ENCODE measurements at regions not wholly inside any gene's neighbourhood (a gene's known extent, or its start where the extent isn't known, plus 50 kb on each side); places are given as distances from the start of the nearest gene placed in this dataset.

DNA sequence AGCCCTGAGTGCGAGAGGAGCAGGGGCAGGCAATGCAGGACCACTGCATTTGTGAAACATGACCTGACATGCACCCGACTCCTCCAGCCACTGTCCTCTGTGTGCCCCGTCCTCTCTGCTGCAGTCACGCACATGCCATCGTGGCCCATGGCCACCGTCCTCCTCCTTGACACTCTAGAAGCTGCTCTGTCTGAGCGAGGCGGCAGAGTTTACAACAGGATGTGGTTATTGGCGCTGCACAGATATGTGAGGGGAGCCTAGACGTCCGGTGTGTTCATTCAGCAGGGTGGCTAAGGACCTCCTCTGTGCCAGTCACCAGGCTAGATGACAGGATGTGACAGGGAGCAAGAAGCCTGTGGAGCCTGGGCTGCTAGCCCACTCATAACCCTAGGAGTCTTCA is 277.8 kb downstream of the FOXO1 start:
- DNase-seq (ENCODE audit: low spot score) = peak; percentile 71

DNA sequence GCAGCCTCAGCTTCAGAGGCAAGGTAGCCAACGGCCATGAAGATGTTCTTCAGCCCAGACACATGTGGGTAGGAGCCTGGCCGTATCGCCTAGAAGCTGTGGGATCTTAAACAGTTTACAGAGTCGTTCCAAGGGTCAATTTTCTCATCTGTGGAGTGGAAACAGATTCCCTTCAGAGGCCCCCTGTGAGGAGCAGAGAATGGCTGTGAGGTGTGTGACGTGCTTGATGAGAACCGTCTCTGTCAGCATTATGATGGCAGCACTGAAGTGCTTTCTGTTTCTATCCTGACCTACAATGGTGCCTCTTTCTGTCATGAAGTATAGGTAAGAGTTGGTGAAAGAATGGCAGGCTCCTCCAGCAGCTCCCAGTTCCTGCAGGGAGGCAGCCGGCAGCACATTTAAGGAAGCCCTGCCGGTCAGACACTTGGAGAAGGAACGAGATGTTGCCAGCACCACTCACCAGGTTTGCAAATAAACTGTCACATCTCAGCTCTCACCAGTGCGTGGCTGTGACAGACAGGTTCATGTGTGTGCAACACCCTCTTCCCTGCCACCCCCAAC is 277.3 kb downstream of the FOXO1 start:
- peak; percentile 37 for DNase-seq (ENCODE audit: low spot score)

DNA sequence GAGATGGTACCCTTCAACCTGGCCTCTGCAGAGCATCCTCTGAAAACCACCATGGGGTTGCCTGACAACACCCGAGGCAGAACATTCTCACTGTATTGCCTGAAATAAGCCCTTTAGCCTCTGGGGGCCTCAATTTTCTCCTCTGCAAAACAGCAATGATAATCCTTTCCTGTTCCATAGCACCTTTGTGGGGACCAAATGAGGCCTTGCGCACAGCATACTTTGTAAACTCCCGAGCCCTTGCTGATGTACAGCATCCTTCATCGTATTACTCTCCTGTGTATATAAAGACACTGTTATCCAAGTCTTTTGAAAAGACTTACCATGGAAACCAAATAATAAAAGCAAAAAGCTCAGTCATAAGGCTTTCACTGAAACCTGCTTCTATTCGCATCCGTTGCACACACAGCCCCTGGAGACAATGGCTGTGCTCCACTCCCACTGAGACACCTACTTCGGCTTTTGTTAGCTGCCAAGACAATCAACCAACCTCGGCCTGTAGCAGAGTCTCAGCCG is 276.0 kb downstream of the FOXO1 start:
- DNase-seq (ENCODE audit: low spot score) = no peak

DNA sequence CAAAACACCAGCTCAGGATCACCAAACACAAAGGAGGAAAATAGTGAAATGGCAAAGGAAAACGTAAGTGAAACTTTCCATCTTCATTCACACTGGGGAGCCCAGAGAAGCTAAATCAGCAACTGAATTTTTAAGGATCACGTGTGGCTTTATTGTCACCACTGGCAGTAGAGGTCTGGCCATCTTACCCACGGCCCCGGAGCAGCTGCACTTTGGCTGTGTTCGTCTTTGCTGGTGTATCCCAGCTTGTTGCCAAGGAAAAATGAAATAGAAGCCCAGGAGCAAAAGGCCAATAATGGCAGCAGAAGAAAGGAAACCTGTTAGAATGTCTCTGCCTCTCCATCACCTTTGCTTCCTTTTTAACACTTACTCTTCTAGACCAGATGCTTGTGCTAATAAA is 274.7 kb downstream of the FOXO1 start:
- no peak for DNase-seq (ENCODE audit: low spot score)

DNA sequence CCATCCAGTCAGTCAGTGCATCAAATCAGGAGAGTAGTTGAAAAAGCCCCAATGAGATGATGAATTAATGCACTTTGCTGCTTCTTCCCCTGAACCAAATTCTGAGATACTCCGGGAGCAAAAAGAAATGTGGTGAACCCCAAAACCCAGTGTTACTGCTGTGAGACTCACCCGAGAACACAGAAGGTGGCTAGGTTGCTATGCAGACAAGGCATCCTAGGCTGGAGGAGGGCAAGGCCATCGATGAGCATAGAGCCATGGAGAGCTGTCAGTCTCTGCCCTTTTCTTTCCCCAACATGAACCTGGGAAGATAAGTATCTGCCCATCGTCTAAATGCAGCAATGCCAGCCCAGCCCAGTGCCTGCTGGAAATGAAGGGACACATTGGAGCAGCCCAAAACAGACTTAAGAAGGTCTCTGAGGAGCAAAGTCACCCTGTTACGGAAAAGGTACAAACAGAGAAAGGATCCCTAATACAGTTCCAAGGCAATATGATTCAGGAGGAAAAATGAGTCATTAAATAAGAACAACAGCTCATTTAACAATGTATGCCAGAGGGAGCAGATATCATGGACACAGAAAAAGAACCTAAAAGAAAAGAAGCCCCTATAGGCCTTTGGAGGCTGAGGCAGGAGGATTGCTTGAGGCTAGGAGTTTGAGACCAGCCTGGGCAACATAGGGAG is 272.0 kb downstream of the FOXO1 start:
- DNase-seq (ENCODE audit: low spot score) = no peak

DNA sequence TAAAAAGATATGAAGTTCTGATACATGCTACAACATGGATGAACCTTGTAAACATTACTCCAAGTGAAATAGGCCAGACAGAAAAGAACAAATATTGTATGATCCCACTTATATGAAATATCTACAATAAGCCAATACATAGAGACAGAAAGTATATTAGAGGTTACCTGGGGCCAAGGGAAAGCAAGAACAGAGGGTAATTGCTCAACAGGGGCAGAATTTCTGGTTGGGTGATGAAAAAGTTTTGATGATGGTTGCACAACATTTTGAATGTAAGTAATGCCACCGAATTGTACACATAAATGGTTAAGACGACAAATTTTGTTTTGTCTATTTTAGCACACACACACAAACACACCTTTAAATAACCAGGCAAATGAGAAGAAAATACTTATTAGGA is 268.4 kb downstream of the FOXO1 start:
- no peak for DNase-seq (ENCODE audit: low spot score)

DNA sequence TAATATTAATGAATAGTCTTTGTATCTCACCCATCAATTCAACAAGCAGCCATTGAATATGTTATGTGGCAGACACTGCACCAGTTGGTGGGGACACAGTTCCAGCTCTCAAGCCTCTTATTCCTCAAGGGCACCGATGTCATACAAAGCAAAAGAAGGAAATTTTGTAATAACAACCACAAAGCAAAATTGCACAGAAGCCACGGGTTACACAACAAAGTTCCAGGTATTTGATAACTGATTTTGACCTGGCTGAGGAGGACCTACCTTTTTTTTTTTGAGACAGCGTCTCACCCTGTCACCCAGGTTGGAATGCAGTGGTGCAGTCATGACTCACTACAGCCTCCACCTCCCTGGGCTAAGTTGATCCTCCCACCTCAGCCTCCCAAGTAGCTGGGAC is 266.7 kb downstream of the FOXO1 start:
- DNase-seq (ENCODE audit: low spot score) = no peak

DNA sequence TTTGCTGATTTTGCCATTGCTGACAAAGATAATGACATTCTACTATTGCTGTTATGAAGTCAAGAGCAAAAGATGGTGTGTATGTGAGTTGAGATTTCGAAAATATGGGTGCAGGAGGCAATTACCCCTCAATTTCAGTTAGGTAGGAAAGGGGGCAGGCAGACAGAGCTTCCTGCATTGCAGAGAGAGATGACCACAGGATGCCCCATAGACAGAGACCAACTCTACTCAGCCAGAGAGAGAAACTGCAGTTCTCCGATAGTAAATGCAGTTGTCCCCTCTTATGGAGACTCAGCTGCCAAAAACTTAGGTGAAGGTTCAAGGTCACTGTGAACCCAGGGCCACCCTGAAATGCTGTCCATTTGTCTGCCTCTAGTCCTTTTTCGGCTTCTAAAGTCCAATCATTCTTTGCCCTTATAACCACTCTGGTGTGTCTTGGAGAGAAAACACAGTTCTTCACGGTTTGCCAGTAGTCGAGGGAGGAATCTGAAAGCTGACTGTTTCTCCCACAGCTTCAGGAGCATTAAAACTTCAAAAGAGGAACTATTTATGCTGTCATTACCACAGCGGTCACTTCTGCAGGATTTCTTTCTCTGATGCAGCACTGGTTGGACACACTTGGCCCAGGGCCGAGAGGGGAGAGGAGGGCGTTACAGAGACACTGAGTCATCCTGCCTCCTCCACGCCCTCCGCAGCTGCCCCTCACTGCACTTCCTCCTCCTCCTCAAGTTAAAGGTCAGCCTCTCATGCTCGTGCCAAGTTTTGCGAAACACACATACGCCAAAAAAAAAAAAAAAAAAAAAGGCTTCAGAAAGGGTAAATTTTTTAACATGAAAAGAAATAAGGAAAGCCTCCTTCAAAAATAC is 264.3 kb downstream of the FOXO1 start:
- DNase-seq (ENCODE audit: low spot score) = peak; percentile 33

DNA sequence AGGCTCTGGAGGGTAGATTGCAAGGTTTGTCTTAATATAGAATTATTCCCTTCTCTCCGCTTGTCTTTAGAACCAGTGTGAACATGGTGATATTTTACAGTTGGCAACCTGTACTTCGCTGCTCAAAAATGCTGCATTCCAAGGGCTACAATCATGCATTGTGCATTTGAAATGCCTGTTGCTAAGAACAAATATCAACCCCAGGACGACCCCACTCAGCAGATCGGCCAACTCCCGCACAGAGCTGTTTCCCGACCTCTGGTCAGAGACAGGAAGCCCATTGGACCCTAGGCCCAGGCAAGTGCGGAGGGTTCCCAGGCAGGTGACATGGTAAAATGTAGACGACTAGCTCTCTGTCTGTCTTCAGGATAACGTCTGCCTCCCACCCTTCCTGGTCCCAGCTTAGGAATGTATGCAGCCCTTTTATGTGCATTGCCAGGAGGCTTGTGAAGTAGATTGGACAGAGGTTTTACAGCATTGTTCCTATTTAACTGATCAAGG is 263.5 kb downstream of the FOXO1 start:
- no peak for DNase-seq (ENCODE audit: low spot score)

DNA sequence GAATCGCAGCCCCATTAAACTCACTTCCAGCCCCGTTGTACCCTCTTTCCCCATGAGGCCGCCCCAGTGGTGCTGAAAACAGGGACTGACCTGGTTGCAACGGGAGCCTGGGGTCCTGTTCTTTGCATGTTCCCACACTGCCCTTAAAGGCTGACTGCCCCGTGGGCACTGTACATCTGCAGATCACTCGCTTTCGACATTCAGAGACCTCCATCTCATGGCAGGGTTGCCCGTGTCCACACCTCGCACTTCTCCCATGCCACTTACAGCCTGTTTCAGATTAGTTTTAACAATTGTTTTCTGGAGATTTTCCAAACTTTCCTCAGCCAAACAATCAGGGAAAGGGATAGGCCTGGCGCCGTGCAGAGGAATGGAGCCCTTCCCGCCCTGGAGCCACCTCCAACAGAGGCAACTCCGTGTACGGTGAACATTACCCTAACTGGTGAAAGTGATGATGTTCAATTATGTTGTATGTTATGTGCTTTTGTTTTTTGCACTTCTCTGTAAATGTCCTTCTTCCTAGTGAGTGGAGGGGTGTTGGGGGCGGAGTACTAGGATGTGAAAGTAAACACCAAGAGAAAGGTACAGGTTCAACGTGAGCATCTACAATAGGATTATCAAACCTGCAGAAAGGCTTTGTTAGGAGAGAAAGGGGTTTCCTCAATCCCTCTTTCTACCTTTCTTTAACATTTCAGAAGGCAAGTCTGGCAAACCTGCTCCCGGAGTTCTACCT is 262.8 kb downstream of the FOXO1 start:
- no peak for DNase-seq (ENCODE audit: low spot score)

DNA sequence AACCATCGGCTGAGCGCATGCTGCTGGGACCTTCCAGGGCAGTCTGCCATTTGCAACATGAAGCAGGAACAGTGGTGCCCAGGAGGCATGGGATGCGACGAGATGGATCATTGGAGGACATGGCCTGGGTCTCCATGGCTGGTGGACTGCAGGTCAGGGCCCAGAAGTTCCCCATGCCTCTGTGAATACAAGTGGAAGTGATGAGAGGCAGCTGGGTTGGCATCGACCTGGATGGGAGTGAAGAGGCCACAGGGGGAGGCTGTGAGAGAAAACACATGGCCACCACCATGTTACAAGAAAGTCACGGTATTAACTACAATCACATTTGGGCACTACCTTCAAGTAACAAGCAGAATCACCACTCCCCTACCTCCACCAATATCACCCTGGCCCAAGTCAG is 262.0 kb downstream of the FOXO1 start:
- DNase-seq (ENCODE audit: low spot score) = no peak

DNA sequence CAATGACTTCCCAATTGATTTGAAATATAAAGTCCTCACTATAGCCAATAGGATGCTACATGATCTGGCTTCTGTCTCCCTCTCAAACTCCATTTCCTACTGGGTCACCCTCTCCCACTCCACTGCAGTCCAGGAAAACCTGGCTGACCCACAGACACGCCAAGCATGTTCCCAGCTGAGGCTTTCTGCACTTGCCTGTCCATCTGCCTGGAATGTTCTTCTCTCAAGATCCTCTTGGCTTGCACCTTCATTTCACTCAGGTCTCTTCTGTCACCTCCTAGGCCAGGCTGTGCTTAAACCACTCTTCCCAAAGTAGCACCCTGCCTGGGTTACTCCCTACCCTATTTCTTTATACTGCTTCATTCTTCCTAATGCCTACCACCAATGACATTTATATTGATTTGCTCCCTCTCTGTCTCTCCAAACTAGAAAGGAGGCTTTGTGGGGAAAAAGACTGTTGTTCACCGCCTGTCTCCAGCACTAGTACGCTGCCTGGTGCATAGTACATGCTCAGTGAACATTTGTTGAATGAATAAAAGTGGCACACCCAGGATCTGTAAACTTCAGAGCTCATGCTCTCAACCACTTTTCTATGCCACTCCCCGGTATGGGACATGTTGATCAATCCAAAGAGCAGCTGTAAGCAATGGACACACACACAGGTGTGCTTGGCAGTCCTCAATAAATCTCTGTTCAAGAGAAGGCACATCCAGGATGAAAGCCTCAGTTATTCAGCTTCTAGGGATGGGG is 261.3 kb downstream of the FOXO1 start:
- no peak for DNase-seq (ENCODE audit: low spot score)

DNA sequence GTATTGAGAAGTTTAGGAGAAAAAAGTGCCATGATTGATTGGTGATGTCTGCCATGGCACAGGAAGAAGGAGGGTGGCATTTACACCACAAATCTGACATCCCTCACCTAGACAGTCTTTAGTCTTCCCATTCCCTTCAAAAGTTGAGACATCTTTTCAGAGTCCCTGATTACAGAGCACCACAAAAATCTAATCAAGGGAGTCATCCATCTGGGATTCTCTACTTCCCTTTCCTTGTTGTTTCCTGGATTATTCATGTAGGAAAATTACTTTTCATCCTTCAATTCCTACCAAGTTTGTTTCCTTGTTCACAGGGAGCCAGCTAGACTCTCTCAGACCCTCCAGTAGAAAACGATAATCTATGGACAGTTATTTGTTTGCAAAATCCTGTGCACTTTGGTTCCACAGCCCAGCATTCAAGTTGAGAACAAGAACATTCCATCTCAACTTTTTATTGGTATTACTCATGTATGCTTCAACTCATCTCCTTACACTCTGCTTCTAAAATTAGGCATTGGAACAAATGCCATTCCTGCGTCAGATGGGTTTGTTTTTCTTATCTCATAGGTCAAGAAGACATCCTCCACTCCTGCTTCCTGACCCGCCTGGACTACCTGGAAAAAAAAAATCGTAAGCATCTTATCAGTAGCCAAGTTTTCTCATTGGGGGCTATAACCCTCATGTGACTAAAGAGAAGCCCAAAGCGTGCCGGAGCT is 259.9 kb downstream of the FOXO1 start:
- no peak for DNase-seq (ENCODE audit: low spot score)

DNA sequence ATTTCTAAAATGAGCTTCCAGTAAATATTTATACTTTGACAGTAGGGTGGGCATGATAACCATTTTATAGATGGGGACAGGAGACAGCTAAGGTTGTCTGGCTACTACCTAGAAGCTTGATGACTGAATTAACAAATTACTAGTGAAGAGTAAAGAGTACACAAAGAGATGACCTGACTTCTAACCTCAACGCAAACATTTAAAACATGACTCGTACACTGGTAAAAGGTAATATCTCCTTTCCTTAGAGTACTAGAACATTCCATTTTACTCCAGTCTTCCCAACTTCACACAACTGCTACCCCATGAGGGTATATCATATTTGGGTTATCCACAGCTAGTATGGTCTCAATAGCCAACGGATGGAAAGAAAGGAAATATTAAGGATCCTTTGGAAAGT is 258.9 kb downstream of the FOXO1 start:
- DNase-seq (ENCODE audit: low spot score) = no peak

DNA sequence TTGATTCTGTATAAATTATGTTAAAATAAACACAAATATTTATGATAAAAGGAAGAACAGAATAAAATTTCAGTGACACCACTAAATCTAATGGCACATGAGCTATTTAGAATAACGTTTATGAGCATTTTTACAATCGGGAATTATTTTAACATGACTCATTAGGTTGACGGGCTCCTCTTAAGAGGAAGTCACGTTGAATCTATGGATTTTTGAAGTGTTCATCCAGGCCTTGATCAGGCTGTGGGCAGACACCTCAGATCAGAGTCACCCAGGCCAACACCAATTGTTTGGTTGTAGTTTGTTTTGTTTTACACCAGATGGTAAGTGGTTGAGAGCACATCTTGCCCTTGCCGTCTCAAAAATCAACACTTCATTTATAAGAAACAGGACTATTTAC is 257.8 kb downstream of the FOXO1 start:
- DNase-seq (ENCODE audit: low spot score) = no peak

DNA sequence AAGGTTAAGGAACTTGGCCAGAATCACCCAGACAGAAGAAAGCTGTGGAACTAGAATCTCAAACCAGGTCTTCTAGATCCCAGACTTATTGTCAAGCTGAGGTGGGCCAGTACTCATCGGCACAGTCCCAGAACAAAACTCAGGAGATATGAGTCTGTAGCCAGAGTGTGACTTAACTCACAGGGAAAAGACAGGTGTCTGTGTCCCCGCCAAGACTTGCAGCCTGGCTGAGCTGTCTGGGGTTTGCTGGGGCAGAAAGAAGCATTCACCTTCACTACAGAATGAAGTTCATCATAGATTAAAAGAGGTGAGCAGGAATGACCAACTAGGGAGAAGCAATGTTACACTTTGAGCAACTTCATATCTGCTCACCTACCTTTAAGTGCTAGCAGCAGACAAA is 257.2 kb downstream of the FOXO1 start:
- no peak for DNase-seq (ENCODE audit: low spot score)

DNA sequence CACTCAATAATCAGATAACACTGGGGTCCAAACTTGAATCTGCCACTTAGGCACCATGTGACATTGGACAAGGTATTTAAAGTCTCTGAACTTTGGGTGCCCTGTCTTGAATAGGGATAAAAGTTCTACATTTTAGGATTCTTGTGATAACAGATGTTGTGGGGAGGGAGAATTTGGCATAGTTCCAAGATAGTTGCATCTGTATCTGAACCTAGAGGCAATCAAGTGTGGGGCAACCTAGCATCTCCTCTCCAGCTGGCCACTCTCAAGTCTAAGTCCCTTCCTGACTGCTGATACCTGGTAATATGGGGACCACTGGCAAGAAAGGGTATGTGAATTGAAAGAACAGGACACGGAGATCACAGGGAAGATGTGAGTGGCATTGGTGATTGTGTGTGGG is 256.1 kb downstream of the FOXO1 start:
- no peak for DNase-seq (ENCODE audit: low spot score)

DNA sequence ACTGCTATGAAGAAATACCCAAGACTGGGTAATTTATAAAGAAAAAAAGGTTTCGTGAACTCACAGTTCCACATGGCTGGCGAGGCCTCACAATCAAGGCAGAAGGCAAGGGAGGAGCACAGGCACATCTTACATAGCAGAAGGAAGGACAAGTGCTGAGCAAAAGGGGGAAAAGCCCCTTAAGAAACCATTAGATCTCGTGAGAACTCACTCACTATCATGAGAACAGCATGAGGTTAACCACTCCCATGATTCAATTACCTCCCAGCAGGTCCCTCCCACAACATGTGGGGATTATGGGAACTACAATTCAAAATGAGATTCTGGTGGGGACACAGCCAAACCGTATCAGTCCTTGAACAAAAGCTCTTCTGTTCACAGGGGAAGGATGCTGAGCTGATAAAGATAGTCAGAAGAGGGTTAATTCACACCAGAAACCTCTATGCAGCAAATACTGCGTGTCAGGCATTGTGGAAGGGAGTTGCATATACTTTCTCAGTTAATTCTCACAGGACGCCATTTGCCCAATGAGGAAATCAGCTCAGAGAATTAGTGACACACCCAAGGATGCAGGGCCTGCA is 246.2 kb downstream of the FOXO1 start:
- no peak for DNase-seq (ENCODE audit: low spot score)

DNA sequence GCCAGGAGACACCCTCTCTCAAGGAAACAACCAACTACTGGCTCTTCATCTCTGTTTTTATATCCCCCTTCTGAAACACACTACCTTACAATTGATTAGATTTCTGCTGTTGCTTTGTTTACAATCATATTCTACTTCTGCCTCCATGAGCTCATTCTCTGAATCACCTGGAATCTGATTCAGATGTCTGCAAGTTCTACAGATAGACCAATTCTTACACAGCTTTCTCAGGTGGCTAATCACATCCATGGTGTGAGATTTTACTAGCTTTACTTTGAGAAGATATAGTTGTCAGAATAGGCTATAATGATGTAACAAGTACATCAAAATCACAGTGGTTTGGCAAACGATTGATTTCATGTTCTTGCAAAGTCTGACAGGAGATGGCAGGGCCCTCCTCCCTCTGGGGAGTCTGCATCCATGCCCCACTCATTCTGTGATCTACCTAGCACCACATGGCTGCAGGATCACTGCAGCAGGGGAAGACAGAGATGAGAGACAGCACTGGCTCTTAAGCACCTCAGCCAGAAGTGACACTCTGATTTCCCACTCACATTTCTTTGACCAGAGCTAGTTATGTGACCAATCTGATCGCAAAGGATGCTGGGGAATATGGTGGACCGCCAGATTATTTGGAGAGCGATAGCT is 243.7 kb downstream of the FOXO1 start:
- DNase-seq (ENCODE audit: low spot score) = no peak

DNA sequence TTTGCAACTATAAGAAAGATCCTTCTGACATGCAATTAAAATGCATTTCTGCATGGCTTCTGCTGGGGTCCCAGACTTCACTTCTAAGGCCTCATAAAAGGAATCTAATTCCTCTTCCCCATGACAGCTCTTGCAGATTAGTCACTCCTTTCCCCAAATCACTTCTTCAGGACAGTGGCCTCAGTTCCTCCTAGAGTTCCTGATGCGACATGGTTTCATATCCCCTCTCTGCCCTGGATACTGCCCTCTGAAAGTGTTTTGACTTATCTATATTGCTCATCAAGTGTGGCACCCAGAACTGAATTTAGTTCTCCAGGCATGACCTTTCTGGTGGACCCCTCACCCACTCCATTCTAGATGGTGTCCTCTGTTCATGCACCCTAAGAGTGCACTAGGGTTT is 238.1 kb downstream of the FOXO1 start:
- no peak for DNase-seq (ENCODE audit: low spot score)
